SH-SY5Y (cell line): ENCODE measurements at regions not wholly inside any gene's neighbourhood (a gene's known extent, or its start where the extent isn't known, plus 50 kb on each side); places are given as distances from the start of the nearest gene placed in this dataset.

Experiments
- GATA2 ChIP-seq: IDR thresholded peaks from 2 replicates; pipeline ENCODE4 v1.6.1; 2011; ENCODE audit warnings: mild to moderate bottlenecking, low read depth, low read length
- GATA3 ChIP-seq: IDR thresholded peaks from 2 replicates; pipeline ENCODE4 v1.6.1; 2011; ENCODE audit warnings: low read depth, mild to moderate bottlenecking, low read length, moderate library complexity

GRCh38 chr7:11256501-11256900, 282.8 kb downstream of the PHF14 start:
- TF ChIP-seq GATA3: no peak
- no peak for TF ChIP-seq GATA2

- TF ChIP-seq GATA3 (no peak), GATA2 (no peak)
Observed at GRCh38 chr7:11261470-11261869, 287.8 kb downstream of the PHF14 start.

- no peak for TF ChIP-seq GATA3
- TF ChIP-seq GATA2: no peak
Observed at GRCh38 chr7:11266101-11266500, 292.4 kb downstream of the PHF14 start.

GRCh38 chr7:11272352-11272751, 298.7 kb downstream of the PHF14 start:
- TF ChIP-seq GATA2 (no peak), GATA3 (no peak)

GRCh38 chr7:11274074-11274473, 300.4 kb downstream of the PHF14 start:
- TF ChIP-seq GATA3: no peak
- TF ChIP-seq GATA2: no peak

GRCh38 chr7:11281953-11282352, 308.3 kb downstream of the PHF14 start:
- TF ChIP-seq GATA2 (no peak), GATA3 (no peak)

GRCh38 chr7:11290863-11291262, 317.2 kb downstream of the PHF14 start:
- no peak for TF ChIP-seq GATA2
- no peak for TF ChIP-seq GATA3

- no peak for TF ChIP-seq GATA3
- TF ChIP-seq GATA2: no peak
Observed at GRCh38 chr7:11294218-11294617, 320.5 kb downstream of the PHF14 start.

- TF ChIP-seq GATA2 (no peak), GATA3 (no peak)
Observed at GRCh38 chr7:11294965-11295364, 321.3 kb downstream of the PHF14 start.

GRCh38 chr7:11297126-11297625, 323.5 kb downstream of the PHF14 start:
- TF ChIP-seq GATA2 (no peak), GATA3 (no peak)

GRCh38 chr7:11297764-11298163, 324.1 kb downstream of the PHF14 start:
- TF ChIP-seq GATA3 (no peak), GATA2 (no peak)

GRCh38 chr7:11298220-11298619, 324.5 kb downstream of the PHF14 start:
- TF ChIP-seq GATA3 (no peak), GATA2 (no peak)

GRCh38 chr7:11300241-11300640, 326.6 kb downstream of the PHF14 start:
- TF ChIP-seq GATA3: no peak
- no peak for TF ChIP-seq GATA2

GRCh38 chr7:11302121-11302520, 328.4 kb downstream of the PHF14 start:
- TF ChIP-seq GATA2 (no peak), GATA3 (no peak)

- TF ChIP-seq GATA3 (no peak), GATA2 (no peak)
Observed at GRCh38 chr7:11313801-11314200, 340.1 kb downstream of the PHF14 start.

- TF ChIP-seq GATA3 (no peak), GATA2 (no peak)
Observed at GRCh38 chr7:11315666-11316258, 342.1 kb downstream of the PHF14 start.

- TF ChIP-seq GATA2 (no peak), GATA3 (no peak)
Observed at GRCh38 chr7:11317766-11318165, 344.1 kb downstream of the PHF14 start.

- no peak for TF ChIP-seq GATA2
- TF ChIP-seq GATA3: no peak
Observed at GRCh38 chr7:11319491-11320274, 346.0 kb downstream of the PHF14 start.
